ENCODE measurements at regions not wholly inside any gene's neighbourhood (a gene's known extent, or its start where the extent isn't known, plus 50 kb on each side); places are given as distances from the start of the nearest gene placed in this dataset.

GRCh38 chr3:13219902-13220296 is 146.7 kb upstream of the IQSEC1 start:
- TF ChIP-seq CTCF (IDR thresholded peaks at IDR 0.05; ENCODE audit: low read depth, low read length) (no peak), MAX (IDR thresholded peaks at IDR 0.05; ENCODE audit: low read depth, low read length) (no peak)

Data from NB4 (cell line).